ENCODE measurements at regions not wholly inside any gene's neighbourhood (a gene's known extent, or its start where the extent isn't known, plus 50 kb on each side); places are given as distances from the start of the nearest gene placed in this dataset.

- H3K4me3 ChIP-seq = no peak overlapping the region
- intact Hi-C loops (cut with DNase I; ENCODE audit: low total_unique reads) = no loop called here
- H3K9me3 ChIP-seq = no peaks in the 10 kb centered on the region
- H3K4me1 ChIP-seq = no peaks in the 10 kb centered on the region
- peak overlapping the region; percentile 15 to 26 for H3K27ac ChIP-seq
- H3K27me3 ChIP-seq = no peaks in the 10 kb centered on the region
- TF ChIP-seq POLR2A (IDR thresholded peaks at IDR 0.05) (no peak), POLR2AphosphoS5 (IDR thresholded peaks at IDR 0.05) (no peak), CTCF (IDR thresholded peaks at IDR 0.05) (no peak)
- no peaks in the 10 kb centered on the region for H3K36me3 ChIP-seq
- no peak for DNase-seq (ENCODE audit: low spot score in 2 of 2)
Measured at GRCh38 chr11:15765530-15765929, 590.8 kb downstream of the SOX6 start.

- no peak for TF ChIP-seq POLR2A (IDR thresholded peaks at IDR 0.05)
- TF ChIP-seq CTCF (IDR thresholded peaks at IDR 0.05) = no peak
- TF ChIP-seq POLR2AphosphoS5 (IDR thresholded peaks at IDR 0.05) = no peak
- intact Hi-C loops (cut with DNase I; ENCODE audit: low total_unique reads) = no loop called here
- Histone ChIP-seq H3K27ac (peak overlapping the region; percentile 23 to 37), H3K4me1 (no peaks in the 10 kb centered on the region), H3K27me3 (no peaks in the 10 kb centered on the region), H3K9me3 (no peaks in the 10 kb centered on the region), H3K4me3 (no peak overlapping the region), H3K36me3 (no peaks in the 10 kb centered on the region)
- DNase-seq (ENCODE audit: low spot score in 2 of 2) = no peak
Measured at GRCh38 chr11:15768321-15768720, 588.0 kb downstream of the SOX6 start.

- no peaks in the 10 kb centered on the region for H3K36me3 ChIP-seq
- no peak overlapping the region for H3K4me3 ChIP-seq
- intact Hi-C loops (cut with DNase I; ENCODE audit: low total_unique reads) = no loop called here
- no peaks in the 10 kb centered on the region for H3K9me3 ChIP-seq
- no peak for DNase-seq (ENCODE audit: low spot score in 2 of 2)
- no peak for TF ChIP-seq POLR2AphosphoS5 (IDR thresholded peaks at IDR 0.05)
- peak overlapping the region; percentile 23 to 37 for H3K27ac ChIP-seq
- H3K27me3 ChIP-seq = no peaks in the 10 kb centered on the region
- H3K4me1 ChIP-seq = no peaks in the 10 kb centered on the region
Measured at GRCh38 chr11:15769203-15769602, 587.1 kb downstream of the SOX6 start.

GRCh38 chr11:15770798-15771414 is 585.4 kb downstream of the SOX6 start:
- Histone ChIP-seq H3K4me1 (no peaks in the 10 kb centered on the region), H3K27me3 (no peaks in the 10 kb centered on the region), H3K27ac (no peak overlapping the region), H3K9me3 (no peaks in the 10 kb centered on the region), H3K36me3 (no peaks in the 10 kb centered on the region), H3K4me3 (no peak overlapping the region)
- intact Hi-C loops (cut with DNase I; ENCODE audit: low total_unique reads) = no loop called here
- TF ChIP-seq POLR2A (IDR thresholded peaks at IDR 0.05) (no peak), POLR2AphosphoS5 (IDR thresholded peaks at IDR 0.05) (no peak), CTCF (IDR thresholded peaks at IDR 0.05) (peak in 1 of 3 donors; percentile 11)
- no peak for DNase-seq (ENCODE audit: low spot score in 2 of 2)

- Histone ChIP-seq H3K27ac (no peak overlapping the region), H3K9me3 (no peaks in the 10 kb centered on the region), H3K27me3 (no peaks in the 10 kb centered on the region), H3K4me3 (no peak overlapping the region), H3K36me3 (no peaks in the 10 kb centered on the region), H3K4me1 (no peaks in the 10 kb centered on the region)
- intact Hi-C loops (cut with DNase I; ENCODE audit: low total_unique reads) = no loop called here
- no peak for DNase-seq (ENCODE audit: low spot score in 2 of 2)
- no peak for TF ChIP-seq POLR2AphosphoS5 (IDR thresholded peaks at IDR 0.05)
- TF ChIP-seq CTCF (IDR thresholded peaks at IDR 0.05) = no peak
- no peak for TF ChIP-seq POLR2A (IDR thresholded peaks at IDR 0.05)
Measured at GRCh38 chr11:15772547-15772946, 583.8 kb downstream of the SOX6 start.

GRCh38 chr11:15772981-15773380 is 583.4 kb downstream of the SOX6 start:
- no peak overlapping the region for H3K27ac ChIP-seq
- no peak for DNase-seq (ENCODE audit: low spot score in 2 of 2)
- no peaks in the 10 kb centered on the region for H3K27me3 ChIP-seq
- intact Hi-C loops (cut with DNase I; ENCODE audit: low total_unique reads) = no loop called here
- no peaks in the 10 kb centered on the region for H3K9me3 ChIP-seq
- H3K36me3 ChIP-seq = no peaks in the 10 kb centered on the region
- H3K4me1 ChIP-seq = no peaks in the 10 kb centered on the region
- no peak for TF ChIP-seq CTCF (IDR thresholded peaks at IDR 0.05)
- TF ChIP-seq POLR2AphosphoS5 (IDR thresholded peaks at IDR 0.05) = no peak
- TF ChIP-seq POLR2A (IDR thresholded peaks at IDR 0.05) = no peak
- no peak overlapping the region for H3K4me3 ChIP-seq

Data from breast epithelium (tissue), 4 donors.